ENCODE measurements at regions not wholly inside any gene's neighbourhood (a gene's known extent, or its start where the extent isn't known, plus 50 kb on each side); places are given as distances from the start of the nearest gene placed in this dataset.
"Not testable (repeated sequence)": the region's sequence is repeated elsewhere in the genome, so short reads cannot be mapped to it uniquely, and the experiment has no call there.

DNA sequence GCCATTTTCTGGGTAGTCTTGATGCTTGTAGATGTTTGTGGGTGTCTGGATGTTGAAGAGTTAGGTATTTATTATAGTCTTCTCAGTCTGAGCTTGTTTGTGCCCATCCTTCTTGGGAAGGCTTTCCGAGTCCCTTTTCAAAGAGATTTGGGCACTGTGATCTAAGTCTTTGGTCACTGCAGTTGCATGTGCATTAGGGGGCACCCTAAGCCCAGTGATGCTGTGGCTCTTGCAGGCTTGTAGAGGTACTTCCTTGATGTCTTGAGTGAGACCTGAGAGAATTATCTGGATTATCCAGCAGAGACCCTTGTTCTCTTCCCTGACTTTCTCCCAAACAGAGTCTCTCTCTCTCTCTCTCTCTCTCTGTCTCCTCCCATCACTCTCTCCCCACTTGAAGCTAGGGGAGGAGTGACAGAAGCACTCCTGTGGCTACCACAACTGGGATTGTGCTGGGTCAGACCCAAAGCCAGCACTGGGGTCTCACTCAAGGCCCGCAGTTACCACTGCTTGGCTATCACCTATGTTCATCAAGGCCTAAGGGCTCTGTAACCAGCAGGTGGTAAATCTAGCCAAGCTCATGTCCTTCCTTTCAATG, 68.5 kb downstream of the TMCO5A start:
- FAIRE-seq = no peak

DNA sequence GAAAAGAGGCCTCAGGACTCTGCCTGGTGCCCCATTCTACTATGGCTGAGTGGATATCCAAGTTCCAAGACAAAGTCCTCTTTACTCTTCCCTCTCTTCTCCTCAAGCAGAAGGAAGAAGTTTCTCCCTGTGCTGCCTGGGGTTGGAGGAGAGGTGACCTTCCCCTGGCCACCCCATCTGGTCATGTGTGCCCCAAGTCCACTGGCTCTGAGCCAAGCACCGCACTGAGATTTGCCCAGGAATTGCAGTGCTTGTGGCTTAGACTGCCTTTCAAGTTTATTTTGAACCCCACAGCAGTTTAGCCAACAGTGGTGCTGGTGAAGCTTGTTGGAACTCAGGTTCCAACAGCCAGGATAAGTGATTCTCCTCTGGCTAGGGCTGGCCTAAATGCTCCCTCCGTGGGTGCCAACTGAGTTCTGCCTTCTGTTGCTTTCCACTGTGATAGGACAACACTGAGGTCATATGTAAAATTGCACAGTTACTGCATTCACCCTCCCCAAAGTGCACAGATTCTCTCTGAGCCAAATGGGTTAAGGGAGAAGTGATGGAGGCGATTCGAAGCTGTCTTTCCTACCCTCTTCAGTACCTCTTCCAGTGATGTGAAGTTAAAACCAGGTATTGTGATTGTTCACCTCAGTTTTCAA, 69.9 kb downstream of the TMCO5A start:
- FAIRE-seq = no peak

DNA sequence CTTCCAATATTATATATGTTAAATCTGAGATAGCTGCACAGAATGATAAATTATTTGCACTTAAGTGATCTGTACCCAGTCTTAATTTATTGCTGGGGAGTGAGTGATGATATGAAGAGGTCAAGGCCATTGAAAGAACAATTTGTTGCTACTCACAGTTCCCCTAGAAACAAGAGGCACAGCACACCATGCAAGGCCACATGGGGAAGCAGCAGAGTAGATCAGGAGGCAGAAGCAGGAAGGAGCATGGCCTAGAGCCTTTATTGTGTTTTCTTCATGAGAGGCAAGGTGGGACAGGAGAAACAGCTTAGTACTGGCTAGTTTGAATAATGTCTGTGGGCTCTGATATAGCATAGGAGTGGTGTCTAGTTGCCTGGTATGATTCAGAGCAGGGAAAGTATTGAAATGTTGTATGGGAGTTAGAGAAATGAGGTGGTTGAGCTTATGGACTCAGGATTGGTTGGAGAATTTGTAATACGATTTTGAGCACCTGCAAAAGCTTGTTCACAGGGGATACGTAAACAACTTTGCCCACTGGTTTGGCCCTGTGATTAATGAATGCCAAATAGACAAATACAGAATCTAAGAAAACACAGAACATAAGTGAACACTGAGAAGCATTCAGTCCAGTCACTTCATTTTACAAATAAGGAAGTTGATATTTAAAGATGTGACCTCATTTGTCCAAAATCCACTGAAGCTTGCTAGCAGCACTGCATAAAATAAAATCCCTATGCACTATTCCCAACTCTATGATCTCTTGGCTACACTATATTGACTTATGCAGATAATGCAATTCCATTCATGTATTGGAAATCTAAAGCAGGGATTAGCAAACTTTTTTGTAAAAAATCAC, 71.7 kb downstream of the TMCO5A start:
- FAIRE-seq = no peak

DNA sequence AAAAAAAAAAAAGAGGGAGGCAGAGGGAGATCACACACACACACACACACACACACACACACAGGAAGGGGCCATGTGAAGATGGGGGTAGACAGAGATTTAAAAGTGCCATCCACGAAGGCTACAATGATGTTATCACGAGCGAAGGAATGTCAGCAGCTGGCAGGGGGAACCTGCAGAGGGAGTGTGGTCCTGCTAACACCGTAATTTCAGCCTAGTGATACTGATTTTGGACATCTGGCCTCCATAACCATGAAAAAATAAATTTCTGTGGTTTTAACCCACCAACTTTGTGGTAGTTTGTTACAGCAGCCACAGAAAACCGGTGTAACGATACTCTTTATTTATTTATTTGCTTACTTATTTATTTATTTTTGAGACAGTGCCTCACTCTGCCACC, 76.0 kb downstream of the TMCO5A start:
- FAIRE-seq = no peak

DNA sequence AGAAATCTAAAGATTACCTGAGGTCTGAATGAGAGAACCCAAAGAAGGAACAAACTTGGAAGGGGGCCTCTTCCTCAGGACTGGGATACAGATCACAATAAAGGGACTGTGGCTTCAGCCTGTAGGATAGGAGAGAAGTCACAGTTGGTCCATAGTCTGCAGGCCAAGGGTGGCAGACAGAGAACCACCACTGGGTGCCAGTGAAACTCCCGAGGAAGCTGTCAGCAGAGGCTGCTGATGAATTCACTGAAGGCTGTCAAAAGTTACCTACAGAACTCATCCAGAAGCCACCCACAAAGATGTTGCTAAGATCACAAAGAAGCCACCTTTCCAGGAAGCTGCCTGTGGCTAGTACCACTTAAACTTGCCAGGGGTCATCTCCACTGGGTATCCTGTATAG, 78.5 kb downstream of the TMCO5A start:
- FAIRE-seq = no peak

DNA sequence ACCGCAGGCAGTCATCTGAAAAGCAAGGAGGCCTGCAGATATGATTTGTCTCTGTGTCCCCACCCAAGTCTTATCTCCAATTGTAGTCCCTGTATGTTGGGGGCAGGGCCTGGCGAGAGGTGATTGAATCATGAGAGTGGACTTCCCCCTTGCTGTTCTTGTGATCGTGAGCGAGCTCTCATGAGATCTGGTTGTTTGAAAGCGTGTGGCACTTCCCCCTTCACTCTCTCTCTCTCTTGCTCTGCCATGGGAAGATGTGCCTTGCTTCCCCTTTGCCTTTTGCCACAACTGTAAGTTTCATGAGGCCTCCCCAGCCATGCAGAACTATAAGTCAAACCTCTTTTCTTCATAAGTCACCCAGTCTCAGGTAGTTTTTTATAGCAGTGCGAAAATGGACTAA, 83.3 kb downstream of the TMCO5A start:
- no peak for FAIRE-seq

DNA sequence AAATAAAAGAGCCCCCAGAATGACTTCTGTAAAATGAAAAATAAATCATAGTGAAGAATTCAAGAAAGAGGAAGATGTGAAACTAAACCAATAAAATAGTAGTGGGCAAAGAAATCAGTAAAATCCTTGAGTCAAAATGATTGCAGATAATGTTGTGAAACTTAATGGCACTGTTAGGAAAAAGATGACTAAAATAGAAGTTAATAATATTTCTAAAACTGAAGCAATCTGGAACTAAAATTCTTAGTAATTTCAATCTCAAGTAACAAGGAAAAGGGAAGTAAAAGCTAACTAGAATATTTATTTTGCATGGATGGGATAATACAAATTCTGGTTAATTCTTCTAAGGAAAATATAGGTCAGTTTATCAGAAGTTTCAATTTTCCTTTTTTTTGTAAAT, 84.6 kb downstream of the TMCO5A start:
- FAIRE-seq = no peak

DNA sequence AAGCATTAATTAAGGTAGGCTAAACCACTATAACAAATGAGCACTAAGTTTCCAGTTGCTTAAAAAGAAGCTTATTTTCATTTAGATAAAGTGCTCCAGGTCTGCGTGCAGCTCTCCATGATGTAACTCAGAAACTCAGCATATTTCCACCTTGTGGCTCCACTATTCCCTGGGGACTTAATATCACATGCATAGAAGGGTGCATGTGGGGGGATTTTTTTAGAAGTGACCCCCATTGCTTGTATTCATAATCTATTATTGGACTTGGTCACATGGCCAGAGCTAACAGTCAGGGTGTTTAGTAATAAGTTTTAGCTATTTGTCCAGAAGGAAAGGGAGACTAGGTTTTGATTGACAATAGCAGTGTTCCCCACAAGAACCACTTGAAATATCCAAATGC, 86.8 kb downstream of the TMCO5A start:
- no peak for FAIRE-seq

DNA sequence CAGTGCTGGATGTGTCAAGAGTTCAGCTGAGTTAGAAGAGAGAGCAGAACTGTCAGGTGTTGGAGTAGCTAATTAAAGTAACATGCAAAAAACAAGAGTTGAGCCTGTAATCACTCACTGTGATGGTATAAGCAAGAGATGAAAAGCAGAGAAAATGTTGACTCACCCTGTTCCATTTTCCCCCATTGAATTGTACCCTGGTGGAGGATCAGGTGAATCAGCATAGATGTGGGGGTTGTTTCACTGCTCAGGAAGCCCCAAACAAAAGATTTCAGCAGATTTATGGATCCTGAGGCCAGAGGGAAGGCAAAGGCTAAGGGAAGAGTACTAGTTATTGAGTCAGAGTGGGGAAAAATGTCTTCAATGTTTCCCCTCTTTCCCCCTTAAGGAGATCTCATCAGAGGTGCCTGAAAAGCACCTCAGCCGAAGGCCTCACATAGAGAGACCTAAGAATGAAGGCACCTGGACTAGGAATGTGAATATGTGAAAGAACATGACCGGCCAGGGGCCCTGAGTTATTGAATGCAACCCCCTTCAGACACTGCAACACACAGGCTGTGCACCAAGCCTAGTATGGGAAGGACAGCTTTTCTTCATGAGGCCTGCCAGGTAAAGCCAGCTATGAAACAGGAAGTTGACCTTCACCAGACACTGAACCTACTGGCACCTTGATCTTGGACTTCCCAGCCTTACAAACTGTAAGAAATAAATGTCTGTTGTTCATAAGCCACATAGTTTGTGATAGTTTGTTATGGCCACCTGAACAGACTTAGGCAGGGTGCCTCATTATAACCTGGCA, 90.1 kb downstream of the TMCO5A start:
- no peak for FAIRE-seq

DNA sequence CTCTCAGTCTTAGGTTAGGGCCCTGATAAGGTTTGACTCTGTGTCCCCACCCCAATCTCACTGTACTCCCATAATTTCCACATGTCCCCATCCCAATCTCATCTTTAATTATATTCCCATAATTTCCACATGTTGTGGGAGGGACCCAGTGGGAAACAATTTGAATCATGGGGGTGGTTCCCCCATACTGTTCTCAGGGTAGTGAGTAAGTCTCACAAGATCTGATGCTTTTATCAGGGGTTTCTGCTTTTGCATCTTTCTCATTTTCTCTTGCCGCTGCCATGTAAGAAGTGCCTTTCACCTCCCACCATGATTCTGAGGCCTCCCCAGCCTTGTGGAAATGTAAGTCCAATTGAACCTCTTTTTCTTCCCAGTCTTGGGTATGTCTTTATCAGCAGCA, 91.2 kb downstream of the TMCO5A start:
- not testable (repeated sequence) for FAIRE-seq

DNA sequence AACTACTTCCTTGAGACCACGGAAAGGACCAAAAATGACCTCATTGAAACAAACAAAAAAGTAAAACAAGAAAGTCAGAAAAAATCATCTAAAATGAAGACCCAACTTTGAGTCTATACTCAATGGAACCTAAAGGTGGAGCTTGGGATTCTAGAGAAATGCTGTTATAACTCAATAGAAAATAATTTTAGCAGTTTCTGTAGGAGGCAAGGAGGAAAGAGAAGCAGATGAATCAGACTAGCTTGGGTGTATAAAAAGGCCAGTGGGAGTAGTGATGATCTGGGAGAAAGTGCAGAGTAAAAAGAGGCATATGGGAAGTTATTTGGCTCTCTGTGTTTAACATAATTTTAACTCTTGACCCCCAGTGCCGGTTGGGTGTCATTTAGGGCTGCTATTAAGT, 94.4 kb downstream of the TMCO5A start:
- no peak for FAIRE-seq

DNA sequence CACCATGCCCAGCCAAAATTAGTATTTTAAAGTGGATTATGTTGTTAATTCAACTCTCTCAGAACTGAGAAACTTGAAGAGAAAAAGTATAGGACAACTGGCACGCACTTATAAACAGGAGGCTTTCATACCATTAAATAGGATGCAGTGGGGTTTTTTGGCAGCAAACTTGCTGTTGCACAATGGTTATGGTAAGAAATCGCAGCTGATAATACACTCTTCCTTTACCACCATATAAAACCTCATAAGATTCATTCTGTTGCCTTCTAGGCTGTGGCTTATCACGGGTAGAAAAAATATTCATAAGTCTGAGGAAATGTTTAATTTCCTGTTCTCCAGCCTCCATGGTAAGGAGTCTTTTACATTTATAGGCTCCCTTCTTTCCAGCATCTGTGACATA, 95.3 kb downstream of the TMCO5A start:
- FAIRE-seq = no peak

DNA sequence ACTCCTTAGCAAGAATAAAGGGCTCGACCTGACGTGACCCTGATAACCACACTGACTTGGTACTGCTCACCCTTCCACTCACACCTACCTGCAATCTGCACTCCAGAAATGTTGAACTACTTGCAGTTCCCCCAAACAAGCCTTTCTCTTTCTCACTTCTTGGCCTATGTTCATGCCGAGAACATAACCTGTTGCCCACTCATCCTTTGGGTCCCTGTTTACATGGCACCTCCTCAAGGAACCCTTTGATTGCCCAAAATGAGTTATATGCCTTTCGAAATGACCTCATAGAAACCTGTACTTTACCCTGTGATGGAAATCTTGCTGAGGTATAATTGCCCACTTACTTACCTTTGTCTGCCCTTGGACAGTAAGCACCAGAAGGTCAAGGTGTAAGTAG, 96.2 kb downstream of the TMCO5A start:
- no peak for FAIRE-seq

DNA sequence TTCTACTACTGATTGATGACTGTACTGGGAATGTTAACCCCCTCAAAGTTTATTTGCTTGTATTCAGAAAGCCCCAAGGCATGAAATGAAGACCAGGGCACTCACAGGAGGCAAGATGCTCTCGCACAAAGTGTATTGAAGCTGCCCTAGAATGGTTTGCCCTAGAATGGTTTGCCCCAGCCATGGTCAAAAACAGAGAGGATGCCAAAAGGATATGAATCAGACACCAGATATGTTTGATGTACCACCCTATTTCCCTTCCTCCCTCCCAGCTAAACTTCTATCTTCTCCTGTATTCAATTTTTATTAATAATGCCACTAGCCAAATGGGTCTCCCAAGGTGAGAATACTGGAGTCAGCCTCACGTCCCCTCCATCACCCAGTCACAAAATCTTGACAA, 101.3 kb downstream of the TMCO5A start:
- no peak for FAIRE-seq

DNA sequence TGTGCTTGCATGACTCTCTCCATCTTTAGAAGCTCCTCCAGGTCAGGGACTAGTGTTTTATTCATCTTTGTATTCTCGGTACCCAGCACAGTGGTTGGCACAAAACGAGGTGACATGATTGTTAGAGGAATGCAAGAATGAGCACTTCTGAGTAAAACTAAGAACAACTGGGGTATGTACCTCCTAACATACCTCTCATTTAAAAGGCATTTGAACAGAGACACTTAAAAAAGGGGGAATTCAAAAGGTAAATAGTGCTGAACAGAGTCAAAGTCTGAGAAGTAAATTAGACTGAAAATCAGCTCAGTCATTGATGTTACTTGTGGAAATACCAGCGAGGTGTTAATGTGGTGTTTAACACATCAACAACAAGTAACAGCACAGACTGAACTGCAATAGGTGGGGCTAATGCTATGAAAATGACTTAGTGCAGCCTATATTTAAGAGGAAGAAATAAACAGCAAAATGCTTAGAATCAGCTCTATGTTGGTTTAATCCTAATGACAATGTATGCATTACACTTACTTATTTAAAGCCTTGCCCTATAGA, 102.4 kb downstream of the TMCO5A start:
- FAIRE-seq = no peak

DNA sequence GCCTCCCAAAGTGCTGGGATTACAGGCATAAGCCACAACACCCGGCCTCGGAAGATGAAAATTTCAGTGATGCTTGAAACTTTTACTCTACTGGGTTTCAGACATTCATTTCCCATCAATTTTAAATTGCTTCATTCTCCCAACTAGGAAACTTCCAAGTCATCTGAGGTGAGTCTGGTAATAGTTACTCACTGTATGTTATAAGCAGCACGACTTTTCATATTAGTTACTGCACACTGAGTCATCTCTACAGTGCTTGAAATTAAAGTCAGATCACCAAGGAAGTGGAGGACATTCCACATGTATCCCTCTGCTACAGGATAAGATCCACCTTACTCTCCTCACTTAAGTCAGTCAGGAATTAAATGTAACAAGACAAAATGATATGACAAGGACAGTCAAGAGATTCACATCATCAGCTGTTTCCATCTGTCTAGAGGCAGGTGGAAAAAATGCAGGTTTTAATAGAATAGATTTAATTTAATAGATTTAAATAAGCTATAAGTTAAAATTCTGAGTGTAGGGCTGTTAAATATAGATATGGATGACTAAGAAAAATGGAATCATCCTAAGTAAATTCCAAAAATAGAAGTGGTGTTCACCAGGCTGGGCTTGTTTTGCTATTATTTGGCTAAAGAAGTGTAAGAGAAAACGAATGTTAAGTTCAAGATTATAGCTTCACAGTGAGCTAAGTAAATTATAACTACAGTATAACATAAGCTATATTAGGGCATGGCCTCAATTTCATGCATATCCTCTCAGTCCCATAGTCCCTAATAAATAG, 104.4 kb downstream of the TMCO5A start:
- FAIRE-seq = no peak

DNA sequence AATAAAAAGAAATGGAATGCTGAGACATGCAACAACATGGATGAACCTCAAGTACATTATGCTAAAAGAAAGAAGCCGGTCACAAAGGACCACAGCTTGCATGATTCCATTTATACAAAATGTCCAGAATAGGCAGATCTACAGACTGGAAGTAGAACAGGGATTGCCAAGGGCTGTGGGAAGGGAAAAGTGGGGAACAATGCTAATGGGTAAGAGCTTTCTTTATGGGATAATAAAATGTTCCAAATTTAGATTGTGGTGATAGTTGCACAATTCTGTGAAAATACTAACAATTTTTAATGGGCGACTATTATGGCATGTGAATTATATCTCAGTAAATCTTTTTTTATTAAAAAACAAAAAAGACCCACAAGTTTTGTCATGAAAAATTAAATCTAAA, 106.2 kb downstream of the TMCO5A start:
- no peak for FAIRE-seq

DNA sequence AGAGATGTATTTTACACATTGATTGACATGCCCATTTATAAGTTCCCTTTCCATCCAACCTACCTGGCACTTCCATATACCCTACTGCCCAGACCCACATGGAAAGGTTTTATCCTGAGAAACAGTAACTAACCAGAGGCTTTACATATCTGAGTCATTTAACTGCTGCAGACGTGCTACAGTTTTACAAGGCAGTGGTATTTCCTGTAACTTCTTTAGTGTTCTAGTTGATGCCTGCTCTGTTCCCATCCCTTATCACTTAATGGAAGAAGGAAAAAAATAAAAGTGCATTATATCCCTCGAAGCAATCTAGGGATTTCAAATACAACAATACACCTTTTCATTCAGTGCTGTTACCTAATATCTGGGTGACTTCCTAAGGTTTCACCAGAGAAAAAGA, 107.1 kb downstream of the TMCO5A start:
- FAIRE-seq = no peak

DNA sequence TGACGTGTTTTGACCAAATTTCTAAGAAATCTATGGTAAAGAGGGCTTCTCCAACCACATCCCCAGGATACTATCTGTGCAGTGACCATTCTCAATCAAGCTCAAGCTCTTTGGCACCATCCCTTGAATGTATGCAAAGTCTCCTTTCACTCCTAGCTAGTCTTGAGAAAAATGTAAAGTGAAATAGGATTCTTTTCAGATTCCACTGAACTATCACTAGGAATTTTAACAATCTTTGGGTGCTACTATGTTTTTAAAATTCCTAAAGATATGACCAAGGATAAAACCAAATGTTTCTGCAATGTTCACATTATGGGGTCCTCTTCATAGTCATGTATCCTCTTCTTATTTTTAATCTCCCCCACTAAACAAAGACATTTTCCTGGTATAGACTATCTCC, 107.8 kb downstream of the TMCO5A start:
- FAIRE-seq = no peak

DNA sequence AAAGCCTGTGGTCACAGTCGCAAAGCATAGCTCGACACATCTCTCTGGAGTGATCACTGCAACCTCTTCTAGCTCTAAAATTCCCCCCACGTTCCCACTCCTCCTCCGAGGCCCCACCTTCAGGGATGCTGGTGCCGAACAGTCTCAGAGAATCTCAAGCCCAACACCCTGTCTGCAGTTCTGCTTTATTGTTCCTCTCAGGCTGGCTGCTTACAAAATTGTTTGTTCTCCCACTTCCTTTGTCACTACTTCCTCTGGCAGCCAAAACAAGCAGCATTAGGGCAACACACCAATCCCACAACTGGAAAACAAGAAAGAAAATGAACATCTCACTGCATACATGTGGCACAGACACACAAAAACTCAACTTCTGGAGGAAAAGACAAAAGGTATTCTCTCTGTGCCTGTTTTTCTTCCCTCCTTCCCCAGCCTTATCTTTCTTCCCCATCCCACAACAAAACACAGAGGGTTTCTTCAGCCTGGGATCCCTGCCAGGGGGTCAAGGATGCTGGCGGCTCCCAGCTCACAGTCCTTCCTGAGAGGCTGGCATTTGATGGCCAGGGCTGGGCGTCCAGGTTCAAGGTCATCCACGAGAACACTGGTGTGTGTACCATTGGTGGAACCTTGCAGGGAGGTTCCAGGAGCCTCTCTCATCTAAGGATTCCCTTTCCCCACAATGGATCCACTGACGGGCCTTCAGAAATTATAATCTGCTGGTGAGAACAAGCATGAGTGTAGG, 108.4 kb downstream of the TMCO5A start:
- FAIRE-seq = no peak

DNA sequence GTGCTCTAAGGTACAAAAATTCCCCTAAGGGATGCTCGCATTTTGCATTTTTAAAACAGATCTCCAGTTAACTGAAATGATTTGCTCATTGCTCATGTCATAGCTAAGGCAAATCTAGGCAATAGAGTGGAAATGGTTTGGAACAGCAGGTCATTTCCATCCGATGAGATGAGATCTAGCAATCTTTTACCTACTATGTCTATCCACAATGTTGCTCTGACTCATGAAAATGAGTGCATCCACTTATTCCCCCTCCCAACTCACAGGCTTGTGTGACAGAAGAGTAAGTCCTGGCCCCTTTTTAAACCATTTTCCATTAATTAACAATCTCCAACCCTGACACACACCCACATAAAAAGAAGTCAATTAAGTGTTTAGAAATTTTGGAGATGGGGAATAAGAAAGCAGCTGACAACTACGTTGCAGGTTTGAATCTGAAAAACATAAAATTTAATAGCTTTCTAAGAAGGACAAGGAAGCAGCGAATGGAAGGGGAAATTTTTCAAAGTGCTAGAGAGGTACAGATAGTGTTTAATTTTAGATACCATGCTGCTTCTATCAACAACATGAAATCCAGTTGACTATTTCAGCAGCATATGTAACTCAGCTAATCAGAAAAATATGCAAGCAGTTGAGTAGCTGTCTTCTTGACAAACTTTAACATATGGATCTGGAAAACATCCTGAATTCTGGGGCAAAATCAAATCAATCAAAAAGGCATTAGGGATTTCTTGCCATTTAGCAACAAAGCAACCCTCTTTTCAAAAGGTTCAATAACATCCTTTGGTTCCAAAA, 112.0 kb downstream of the TMCO5A start:
- no peak for FAIRE-seq

All from A204.1 (cell line).